GM04503 (cell line): ENCODE measurements at regions not wholly inside any gene's neighbourhood (a gene's known extent, or its start where the extent isn't known, plus 50 kb on each side); places are given as distances from the start of the nearest gene placed in this dataset.
"Not testable (repeated sequence)": the region's sequence is repeated elsewhere in the genome, so short reads cannot be mapped to it uniquely, and the experiment has no call there.

Experiments used
- DNase-seq: peaks from one replicate; pipeline ENCODE4 v3.0.0-alpha.2; 2012; ENCODE audit warnings: low read depth

GRCh38 chr7:12987238-12987637 is 299.8 kb downstream of the ARL4A start:
- no peak for DNase-seq

GRCh38 chr7:12990440-12990839 is 303.0 kb downstream of the ARL4A start:
- no peak for DNase-seq

- no peak for DNase-seq
Observed at GRCh38 chr7:12993025-12993424, 305.6 kb downstream of the ARL4A start.

- no peak for DNase-seq
Observed at GRCh38 chr7:12995912-12996469, 308.6 kb downstream of the ARL4A start.

- DNase-seq = no peak
Observed at GRCh38 chr7:13007331-13007730, 319.9 kb downstream of the ARL4A start.

- no peak for DNase-seq
Observed at GRCh38 chr7:13009517-13009916, 322.1 kb downstream of the ARL4A start.

- DNase-seq = no peak
Observed at GRCh38 chr7:13014011-13014410, 326.6 kb downstream of the ARL4A start.

- no peak for DNase-seq
Observed at GRCh38 chr7:13016036-13016581, 328.7 kb downstream of the ARL4A start.

- no peak for DNase-seq
Observed at GRCh38 chr7:13016592-13017332, 329.3 kb downstream of the ARL4A start.

- DNase-seq = no peak
Observed at GRCh38 chr7:13017333-13017857, 330.0 kb downstream of the ARL4A start.

- DNase-seq = no peak
Observed at GRCh38 chr7:13017881-13018280, 330.4 kb downstream of the ARL4A start.

GRCh38 chr7:13021566-13022300 is 334.3 kb downstream of the ARL4A start:
- DNase-seq = no peak

GRCh38 chr7:13024121-13024674 is 336.8 kb downstream of the ARL4A start:
- DNase-seq = no peak

- not testable (repeated sequence) for DNase-seq
Observed at GRCh38 chr7:13025043-13025442, 337.6 kb downstream of the ARL4A start.

- DNase-seq = no peak
Observed at GRCh38 chr7:13027321-13027720, 339.9 kb downstream of the ARL4A start.

GRCh38 chr7:13028036-13028824 is 340.8 kb downstream of the ARL4A start:
- no peak for DNase-seq

- no peak for DNase-seq
Observed at GRCh38 chr7:13028825-13029099, 341.3 kb downstream of the ARL4A start.

GRCh38 chr7:13031468-13031867 is 344.0 kb downstream of the ARL4A start:
- DNase-seq = no peak

- DNase-seq = no peak
Observed at GRCh38 chr7:13032084-13032483, 344.7 kb downstream of the ARL4A start.

GRCh38 chr7:13032576-13032975 is 345.1 kb downstream of the ARL4A start:
- DNase-seq = no peak

- DNase-seq = no peak
Observed at GRCh38 chr7:13034693-13035092, 347.3 kb downstream of the ARL4A start.

GRCh38 chr7:13035233-13035632 is 347.8 kb downstream of the ARL4A start:
- no peak for DNase-seq
